ENCODE measurements at regions not wholly inside any gene's neighbourhood (a gene's known extent, or its start where the extent isn't known, plus 50 kb on each side); places are given as distances from the start of the nearest gene placed in this dataset.

DNA sequence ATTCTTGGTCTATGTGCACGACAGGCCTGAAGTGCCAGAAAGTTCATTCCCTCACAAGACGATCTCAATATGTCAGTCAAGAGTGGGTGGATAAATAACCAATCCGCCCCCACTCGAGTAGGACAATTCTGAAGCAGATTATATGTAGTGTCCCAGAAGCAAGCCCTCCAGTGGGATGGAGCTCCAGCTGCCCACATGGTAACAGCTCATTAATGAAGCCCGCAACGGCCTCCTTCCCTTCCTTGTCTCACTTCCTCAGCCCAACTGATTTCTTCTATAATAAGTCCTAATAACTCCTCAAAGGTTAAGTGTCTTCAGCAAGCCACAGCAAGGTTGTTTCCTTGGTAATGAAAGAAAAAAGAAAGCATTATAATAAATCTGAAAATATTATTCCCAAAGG is 82.1 kb upstream of the F13A1 start:
- TF ChIP-seq, protein P1, sequence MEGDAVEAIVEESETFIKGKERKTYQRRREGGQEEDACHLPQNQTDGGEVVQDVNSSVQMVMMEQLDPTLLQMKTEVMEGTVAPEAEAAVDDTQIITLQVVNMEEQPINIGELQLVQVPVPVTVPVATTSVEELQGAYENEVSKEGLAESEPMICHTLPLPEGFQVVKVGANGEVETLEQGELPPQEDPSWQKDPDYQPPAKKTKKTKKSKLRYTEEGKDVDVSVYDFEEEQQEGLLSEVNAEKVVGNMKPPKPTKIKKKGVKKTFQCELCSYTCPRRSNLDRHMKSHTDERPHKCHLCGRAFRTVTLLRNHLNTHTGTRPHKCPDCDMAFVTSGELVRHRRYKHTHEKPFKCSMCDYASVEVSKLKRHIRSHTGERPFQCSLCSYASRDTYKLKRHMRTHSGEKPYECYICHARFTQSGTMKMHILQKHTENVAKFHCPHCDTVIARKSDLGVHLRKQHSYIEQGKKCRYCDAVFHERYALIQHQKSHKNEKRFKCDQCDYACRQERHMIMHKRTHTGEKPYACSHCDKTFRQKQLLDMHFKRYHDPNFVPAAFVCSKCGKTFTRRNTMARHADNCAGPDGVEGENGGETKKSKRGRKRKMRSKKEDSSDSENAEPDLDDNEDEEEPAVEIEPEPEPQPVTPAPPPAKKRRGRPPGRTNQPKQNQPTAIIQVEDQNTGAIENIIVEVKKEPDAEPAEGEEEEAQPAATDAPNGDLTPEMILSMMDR (IDR thresholded peaks at IDR 0.05; ENCODE audit: low read depth, low read length, poor library complexity, severe bottlenecking) = no peak
- TF ChIP-seq EZH2phosphoT487 (IDR thresholded peaks at IDR 0.05; ENCODE audit: borderline replicate concordance, low read length) = no peak
